Thoracic aorta (tissue), 2 donors: ENCODE measurements at regions not wholly inside any gene's neighbourhood (a gene's known extent, or its start where the extent isn't known, plus 50 kb on each side); places are given as distances from the start of the nearest gene placed in this dataset.

ENCODE experiments used
- ATAC-seq: fragments of 150-250 bp; one replicate; pipeline ENCODE4 v1.8.0; 2017; ENCODE audit warnings: low read depth; ENCODE audit not compliant: insufficient number of reproducible peaks, low FRiP score
- DNase-seq: peaks from one replicate; pipeline ENCODE4 v3.0.0-alpha.2; 2020; ENCODE audit warnings: low spot score
- H3K27ac ChIP-seq, 2 donors: fragments of 200-600 bp; sonication (generic); 1 replicate in 1 of 2; 2 replicates in 1 of 2; pipeline ENCODE4 v1.5.1; 2016; ENCODE audit warnings: mild to moderate bottlenecking in 2 of 2, moderate library complexity in 2 of 2
- H3K27me3 ChIP-seq: fragments of 200-600 bp; sonication (generic); replicated peaks from 2 replicates; pipeline ENCODE4 v1.6.0; 2016; ENCODE audit warnings: mild to moderate bottlenecking; ENCODE audit not compliant: insufficient read depth
- H3K36me3 ChIP-seq: fragments of 200-600 bp; sonication (generic); one replicate; pipeline ENCODE4 v1.5.1; 2016
- H3K4me1 ChIP-seq, 2 donors: fragments of 200-600 bp; sonication (generic); 1 replicate in 1 of 2; 2 replicates in 1 of 2; pipeline versions ENCODE4 v1.5.1 to v1.6.0; 2016; ENCODE audit warnings: low read depth in 2 of 2, mild to moderate bottlenecking in 1 of 2; ENCODE audit not compliant: control insufficient read depth in 1 of 2
- H3K4me3 ChIP-seq: fragments of 200-600 bp; sonication (generic); 2 replicates; pipeline ENCODE4 v1.5.1; 2016; ENCODE audit warnings: mild to moderate bottlenecking
- H3K9me3 ChIP-seq: fragments of 200-600 bp; sonication (generic); 2 replicates; pipeline ENCODE4 v1.5.1; 2016
- TF ChIP-seq, protein P1 (sequence below): fragments of 200-600 bp; sonication (generic); IDR thresholded peaks from one replicate; pipeline ENCODE4 v1.5.1; 2019; ENCODE audit warnings: antibody characterized with exemption

DNA sequence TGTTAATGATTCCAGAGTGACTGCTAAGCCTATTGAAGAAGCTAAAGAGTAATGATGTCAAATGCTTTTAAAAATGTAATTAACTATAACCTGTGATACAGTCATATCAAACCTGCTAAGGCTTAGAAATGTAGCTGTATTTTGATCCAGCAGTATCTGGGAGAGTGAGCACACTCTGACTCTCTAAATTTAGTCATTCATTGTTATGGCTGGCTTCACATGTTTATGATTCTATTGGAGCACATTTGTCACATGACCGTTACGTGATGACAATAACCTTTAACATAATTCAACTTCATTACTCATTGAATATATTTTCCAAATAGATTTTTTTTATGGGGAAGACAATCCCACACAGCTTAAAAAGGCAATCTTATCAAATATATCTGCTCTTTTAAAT is 587.1 kb downstream of the LMO4 start:
- no peaks in the 10 kb centered on the region for H3K36me3 ChIP-seq
- DNase-seq (no peak), ATAC-seq (no peak)
- peaks cover 18 to 46% of the 10 kb centered on the region in 2 donors for H3K4me1 ChIP-seq
- H3K27ac ChIP-seq: peak overlapping the region in 1 of 2 donors; percentile 82
- peaks cover 4% of the 10 kb centered on the region for H3K9me3 ChIP-seq
- no peak overlapping the region for H3K4me3 ChIP-seq
- no peaks in the 10 kb centered on the region for H3K27me3 ChIP-seq
- TF ChIP-seq, protein P1, sequence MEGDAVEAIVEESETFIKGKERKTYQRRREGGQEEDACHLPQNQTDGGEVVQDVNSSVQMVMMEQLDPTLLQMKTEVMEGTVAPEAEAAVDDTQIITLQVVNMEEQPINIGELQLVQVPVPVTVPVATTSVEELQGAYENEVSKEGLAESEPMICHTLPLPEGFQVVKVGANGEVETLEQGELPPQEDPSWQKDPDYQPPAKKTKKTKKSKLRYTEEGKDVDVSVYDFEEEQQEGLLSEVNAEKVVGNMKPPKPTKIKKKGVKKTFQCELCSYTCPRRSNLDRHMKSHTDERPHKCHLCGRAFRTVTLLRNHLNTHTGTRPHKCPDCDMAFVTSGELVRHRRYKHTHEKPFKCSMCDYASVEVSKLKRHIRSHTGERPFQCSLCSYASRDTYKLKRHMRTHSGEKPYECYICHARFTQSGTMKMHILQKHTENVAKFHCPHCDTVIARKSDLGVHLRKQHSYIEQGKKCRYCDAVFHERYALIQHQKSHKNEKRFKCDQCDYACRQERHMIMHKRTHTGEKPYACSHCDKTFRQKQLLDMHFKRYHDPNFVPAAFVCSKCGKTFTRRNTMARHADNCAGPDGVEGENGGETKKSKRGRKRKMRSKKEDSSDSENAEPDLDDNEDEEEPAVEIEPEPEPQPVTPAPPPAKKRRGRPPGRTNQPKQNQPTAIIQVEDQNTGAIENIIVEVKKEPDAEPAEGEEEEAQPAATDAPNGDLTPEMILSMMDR: no peak

DNA sequence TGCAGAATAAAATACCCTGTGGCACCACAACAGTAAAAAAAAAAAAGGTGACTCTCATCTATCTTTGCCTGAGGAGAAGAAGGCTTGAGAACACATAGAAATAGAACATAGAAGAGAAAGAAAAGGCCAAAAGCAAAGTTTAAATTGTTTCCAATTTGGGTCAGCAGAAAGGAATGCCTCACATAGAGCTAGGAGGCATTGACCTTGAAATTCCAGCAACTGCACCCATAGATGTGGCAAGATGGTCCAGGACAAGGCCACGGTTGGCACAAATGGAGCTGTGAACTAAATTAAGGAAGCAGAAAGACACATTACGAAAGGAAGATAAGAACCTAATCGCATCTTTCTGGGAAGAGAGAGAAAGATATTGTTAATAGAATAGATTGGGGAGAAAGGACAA is 588.3 kb downstream of the LMO4 start:
- H3K27ac ChIP-seq: peak overlapping the region; percentile 62 to 82
- no peak for DNase-seq

GRCh38 chr1:87918398-87918797 is 589.7 kb downstream of the LMO4 start:
- H3K27me3 ChIP-seq: no peaks in the 10 kb centered on the region
- peak; percentile 39 for ATAC-seq
- TF ChIP-seq, protein P1: peak; percentile 16
- DNase-seq: no peak
- H3K36me3 ChIP-seq: no peaks in the 10 kb centered on the region
- peaks cover 18 to 51% of the 10 kb centered on the region in 2 donors for H3K4me1 ChIP-seq
- H3K27ac ChIP-seq: peak overlapping the region; percentile 62 to 82
- no peaks in the 10 kb centered on the region for H3K9me3 ChIP-seq
- H3K4me3 ChIP-seq: peak overlapping the region; percentile 66

More for the DNA sequence above, 588.3 kb downstream of the LMO4 start:
- peaks cover 4% of the 10 kb centered on the region for H3K9me3 ChIP-seq
- no peak overlapping the region for H3K4me3 ChIP-seq
- TF ChIP-seq, protein P1: no peak
- peaks cover 18 to 51% of the 10 kb centered on the region in 2 donors for H3K4me1 ChIP-seq
- no peak for ATAC-seq
- H3K36me3 ChIP-seq: no peaks in the 10 kb centered on the region
- no peaks in the 10 kb centered on the region for H3K27me3 ChIP-seq

- H3K27me3 ChIP-seq: no peaks in the 10 kb centered on the region
- no peak overlapping the region for H3K4me3 ChIP-seq
- ATAC-seq (no peak), DNase-seq (no peak)
- H3K27ac ChIP-seq: no peak overlapping the region
- H3K4me1 ChIP-seq: peaks cover 11 to 28% of the 10 kb centered on the region in 2 donors
- TF ChIP-seq, protein P1: no peak
- no peaks in the 10 kb centered on the region for H3K9me3 ChIP-seq
- no peaks in the 10 kb centered on the region for H3K36me3 ChIP-seq
Observed at GRCh38 chr1:87922885-87923284, 594.2 kb downstream of the LMO4 start.

- DNase-seq (no peak), ATAC-seq (no peak)
- Histone ChIP-seq H3K4me3 (no peak overlapping the region), H3K27ac (no peak overlapping the region), H3K9me3 (no peaks in the 10 kb centered on the region), H3K36me3 (no peaks in the 10 kb centered on the region), H3K27me3 (no peaks in the 10 kb centered on the region), H3K4me1 (peaks cover 0 to 10% of the 10 kb centered on the region in 2 donors)
- TF ChIP-seq, protein P1: no peak
Observed at GRCh38 chr1:87926131-87926830, 597.6 kb downstream of the LMO4 start.
